Stimulated activated CD4-positive, alpha-beta T cell treated with anti-CD3 and anti-CD28 coated beads, TNF-alpha, amount 100 ng/mL, for 48 hours (primary cell): ENCODE measurements at regions not wholly inside any gene's neighbourhood (a gene's known extent, or its start where the extent isn't known, plus 50 kb on each side); places are given as distances from the start of the nearest gene placed in this dataset.
"Not testable (repeated sequence)": the region's sequence is repeated elsewhere in the genome, so short reads cannot be mapped to it uniquely, and the experiment has no call there.

Experiments used
- DNase-seq, 3 donors: peaks; one replicate each; pipeline ENCODE4 v3.0.0-alpha.2; 2020; ENCODE audit warnings: low read depth in 3 of 3

DNA sequence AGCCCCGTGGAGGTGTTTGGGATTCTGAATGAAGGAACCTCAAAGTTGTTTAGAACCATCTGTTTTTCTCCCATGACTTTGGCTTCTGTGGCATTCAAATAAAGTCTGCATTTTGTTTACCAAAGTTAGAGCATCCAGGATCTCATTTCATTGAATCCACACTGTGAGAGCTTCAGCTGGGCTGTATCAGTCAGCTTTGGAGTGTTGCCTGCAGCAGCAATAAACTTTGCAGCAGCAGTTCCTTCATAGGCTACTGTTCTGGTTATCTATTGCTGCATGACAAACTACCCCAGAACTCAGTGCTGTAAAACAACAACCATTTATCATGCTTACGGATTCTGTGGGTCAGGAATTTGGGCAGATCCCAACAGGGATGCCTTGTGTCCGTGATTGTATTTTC, 1575.2 kb upstream of the LRRTM3 start:
- DNase-seq = no peak

- no peak for DNase-seq
These were observed 1570.6 kb upstream of the LRRTM3 start for GRCh38 chr10:65355141-65355680.

- no peak for DNase-seq
These were observed 1567.3 kb upstream of the LRRTM3 start for GRCh38 chr10:65358565-65358964.

- no peak for DNase-seq
These were observed 1565.3 kb upstream of the LRRTM3 start for GRCh38 chr10:65360497-65360896.

DNA sequence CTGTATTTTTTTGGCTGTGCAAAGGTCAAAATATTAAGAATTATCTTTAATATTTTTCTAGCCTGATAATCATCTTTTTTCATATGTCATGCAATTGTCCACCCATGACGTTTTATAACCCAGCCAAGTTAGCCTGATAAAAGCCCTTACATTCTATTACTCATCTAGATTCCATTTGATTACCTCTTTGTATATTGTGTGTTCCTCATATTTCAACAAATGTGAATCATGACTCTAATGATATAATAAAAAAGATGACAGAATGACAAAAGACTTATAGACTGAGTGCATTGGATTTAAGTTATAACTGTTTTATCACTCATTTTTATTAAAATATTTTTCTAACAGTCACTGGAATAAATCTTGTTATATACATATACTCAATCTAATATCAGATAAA, 1560.0 kb upstream of the LRRTM3 start:
- no peak for DNase-seq

DNA sequence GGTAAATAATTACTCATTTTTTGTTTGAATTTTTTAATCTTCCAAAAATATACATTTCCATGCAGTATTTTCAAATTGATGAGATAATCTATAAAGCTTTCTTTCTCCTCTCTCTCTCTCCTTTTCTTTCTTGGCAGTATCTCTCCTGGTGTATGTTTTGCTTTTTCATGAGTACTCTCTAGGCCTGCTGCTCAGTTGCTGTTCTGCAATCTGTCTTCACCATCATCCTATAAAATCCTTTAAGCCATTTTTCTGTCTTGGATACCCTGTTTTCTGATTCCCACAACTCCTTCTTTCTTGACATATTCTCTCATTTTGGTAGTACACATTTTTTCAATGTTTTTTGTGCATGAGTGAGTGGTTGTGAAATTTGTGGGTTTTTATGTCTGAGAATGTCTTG, 1558.1 kb upstream of the LRRTM3 start:
- DNase-seq = no peak

DNA sequence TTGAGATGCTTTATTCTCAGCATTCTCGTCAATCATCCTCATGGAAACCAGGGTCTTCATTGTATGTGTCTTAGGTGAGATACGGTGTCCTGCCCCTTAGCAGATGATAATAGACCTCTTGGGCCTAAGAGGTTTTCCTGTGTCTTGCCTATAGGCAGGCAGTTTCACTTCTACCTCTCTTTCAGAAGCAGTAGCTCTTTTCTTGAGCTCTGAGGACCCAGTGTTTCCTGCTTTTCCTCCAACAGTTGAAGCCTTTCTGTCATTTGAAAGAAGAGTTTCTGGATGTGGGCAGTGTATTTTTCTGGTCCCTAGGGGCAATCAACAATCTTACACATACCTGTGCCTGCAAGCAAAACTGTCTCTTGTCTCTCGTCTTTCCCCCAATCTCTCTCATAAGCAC, 1550.3 kb upstream of the LRRTM3 start:
- DNase-seq = no peak

GRCh38 chr10:65377687-65378086, 1548.1 kb upstream of the LRRTM3 start:
- no peak for DNase-seq

GRCh38 chr10:65394502-65395297, 1531.1 kb upstream of the LRRTM3 start:
- no peak for DNase-seq

- no peak for DNase-seq
These were observed 1530.2 kb upstream of the LRRTM3 start for GRCh38 chr10:65395631-65396030.

DNA sequence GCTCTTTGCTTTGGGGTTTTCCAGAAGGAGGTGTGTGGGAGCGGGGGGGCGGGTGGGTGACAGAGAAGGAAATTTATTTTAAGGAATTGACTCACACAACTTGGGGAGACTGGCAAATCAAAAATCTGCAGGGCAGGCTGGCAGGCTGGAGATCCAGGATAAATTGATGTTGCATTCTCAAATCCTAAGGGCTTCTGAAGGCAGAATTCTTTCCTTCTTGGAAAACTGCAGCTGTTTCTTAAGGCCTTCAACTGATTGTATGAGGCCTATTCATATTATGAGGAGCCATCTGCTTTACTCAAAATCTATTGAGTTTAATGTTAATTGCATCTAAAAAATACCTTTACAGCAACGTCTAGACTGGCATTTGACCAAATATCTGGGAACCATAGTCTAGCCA, 1528.8 kb upstream of the LRRTM3 start:
- no peak for DNase-seq

DNA sequence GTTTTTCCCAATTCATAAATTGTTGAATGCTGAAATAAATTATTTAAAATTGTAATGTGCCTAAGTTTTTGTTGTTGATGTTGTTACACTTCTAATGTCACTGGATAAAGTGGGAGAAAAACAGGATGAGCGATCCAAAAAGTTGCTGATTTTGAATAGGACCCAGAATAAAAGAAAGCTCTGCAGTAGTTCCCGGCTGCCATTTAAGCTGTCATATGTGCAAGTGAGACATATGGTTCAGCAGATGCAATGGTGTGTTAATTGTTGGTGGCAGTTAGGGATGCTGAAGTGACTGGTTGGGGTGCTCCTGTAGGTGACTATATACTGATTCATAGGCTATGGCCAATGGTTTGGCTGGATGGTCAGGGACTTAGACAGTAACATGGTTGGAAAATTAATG, 1517.4 kb upstream of the LRRTM3 start:
- no peak for DNase-seq

- DNase-seq = no peak
These were observed 1512.8 kb upstream of the LRRTM3 start for GRCh38 chr10:65413001-65413400.

GRCh38 chr10:65415318-65415717, 1510.5 kb upstream of the LRRTM3 start:
- no peak for DNase-seq

DNA sequence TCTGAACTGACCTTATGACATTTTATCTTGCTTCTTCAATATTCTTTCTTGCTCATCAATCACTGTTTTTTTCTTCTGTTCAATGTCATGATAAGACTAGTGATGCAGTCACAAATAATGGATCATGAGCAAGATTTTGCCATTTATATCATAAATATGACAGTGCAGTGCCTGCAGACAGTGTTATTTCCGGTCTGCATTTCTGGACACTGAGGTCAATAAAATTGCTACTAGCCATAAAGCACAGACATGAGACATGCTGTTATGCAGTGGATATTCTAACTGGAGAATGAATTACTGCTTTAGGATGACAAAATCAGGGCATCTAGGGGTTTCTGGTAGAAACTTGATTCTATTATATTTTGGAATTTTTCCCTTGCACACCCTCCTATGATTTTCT, 1509.7 kb upstream of the LRRTM3 start:
- no peak for DNase-seq

DNA sequence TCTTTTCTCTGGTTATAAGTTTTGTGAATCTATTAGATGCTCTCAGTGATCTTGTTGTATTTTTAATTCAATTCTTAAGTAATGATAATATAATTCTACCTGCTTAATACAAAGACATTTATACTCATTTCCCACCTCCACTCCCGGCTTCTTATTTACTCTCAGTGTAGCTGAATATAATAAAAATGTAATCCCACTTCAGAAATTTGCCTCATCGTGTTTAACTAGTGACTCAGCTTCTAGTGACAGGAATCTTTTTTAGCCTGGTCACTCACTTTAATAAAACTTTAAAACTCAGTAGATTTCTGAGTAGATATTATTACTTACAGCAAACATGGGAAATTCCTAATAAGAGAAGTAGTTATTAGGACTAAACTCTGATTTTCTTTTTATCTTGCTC, 1506.2 kb upstream of the LRRTM3 start:
- no peak for DNase-seq

GRCh38 chr10:65423043-65423442, 1502.8 kb upstream of the LRRTM3 start:
- DNase-seq = no peak

GRCh38 chr10:65429381-65429780, 1496.5 kb upstream of the LRRTM3 start:
- not testable (repeated sequence) for DNase-seq

- no peak for DNase-seq
These were observed 1494.9 kb upstream of the LRRTM3 start for GRCh38 chr10:65430979-65431378.

GRCh38 chr10:65470986-65471385, 1454.8 kb upstream of the LRRTM3 start:
- DNase-seq = no peak

- DNase-seq = no peak
These were observed 1443.0 kb upstream of the LRRTM3 start for GRCh38 chr10:65482848-65483247.

DNA sequence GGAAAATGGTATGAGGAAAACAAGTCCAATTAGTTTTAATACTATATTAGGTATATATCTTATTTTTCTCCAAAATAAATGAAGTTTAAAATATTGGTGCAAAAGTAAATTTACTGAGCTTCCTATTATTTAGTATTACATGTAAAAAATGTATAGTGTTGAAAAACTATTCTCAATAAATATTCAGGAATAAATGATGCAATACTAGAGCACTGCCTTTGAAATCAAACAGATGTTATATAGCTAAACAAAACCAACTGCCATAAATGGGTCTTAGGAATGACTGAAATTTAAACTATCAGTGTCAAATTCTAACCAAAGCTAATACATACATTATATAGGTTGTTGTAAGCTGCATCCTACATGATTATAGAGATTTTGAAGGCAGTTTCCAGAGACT, 1434.0 kb upstream of the LRRTM3 start:
- no peak for DNase-seq

GRCh38 chr10:65496541-65496940, 1429.3 kb upstream of the LRRTM3 start:
- DNase-seq = no peak

DNA sequence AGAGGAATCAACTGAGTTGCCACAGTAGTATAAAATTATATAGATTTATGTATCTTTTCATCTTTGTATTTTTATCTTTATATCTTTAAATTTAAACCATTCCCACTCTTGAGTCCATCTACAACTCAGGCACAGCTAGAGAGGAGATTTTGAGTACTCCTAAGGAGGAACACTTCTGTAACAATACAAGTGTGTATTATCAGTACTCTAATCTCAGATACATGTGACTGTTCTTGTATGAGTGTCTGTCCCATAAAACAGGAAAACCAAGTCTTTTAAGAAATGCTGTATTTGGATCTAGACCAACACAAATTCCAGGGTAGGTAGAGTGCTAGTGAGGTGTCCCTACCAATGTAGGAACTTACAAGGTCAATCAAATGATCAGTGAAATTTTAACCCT, 1428.0 kb upstream of the LRRTM3 start:
- DNase-seq = no peak
